ENCODE measurements at regions not wholly inside any gene's neighbourhood (a gene's known extent, or its start where the extent isn't known, plus 50 kb on each side); places are given as distances from the start of the nearest gene placed in this dataset.
"Not testable (repeated sequence)": the region's sequence is repeated elsewhere in the genome, so short reads cannot be mapped to it uniquely, and the experiment has no call there.

GRCh38 chr7:104264285-104264684 lies 56.5 kb upstream of the ORC5 start:
- DNase-seq (ENCODE audit: low read depth) = no peak

DNA sequence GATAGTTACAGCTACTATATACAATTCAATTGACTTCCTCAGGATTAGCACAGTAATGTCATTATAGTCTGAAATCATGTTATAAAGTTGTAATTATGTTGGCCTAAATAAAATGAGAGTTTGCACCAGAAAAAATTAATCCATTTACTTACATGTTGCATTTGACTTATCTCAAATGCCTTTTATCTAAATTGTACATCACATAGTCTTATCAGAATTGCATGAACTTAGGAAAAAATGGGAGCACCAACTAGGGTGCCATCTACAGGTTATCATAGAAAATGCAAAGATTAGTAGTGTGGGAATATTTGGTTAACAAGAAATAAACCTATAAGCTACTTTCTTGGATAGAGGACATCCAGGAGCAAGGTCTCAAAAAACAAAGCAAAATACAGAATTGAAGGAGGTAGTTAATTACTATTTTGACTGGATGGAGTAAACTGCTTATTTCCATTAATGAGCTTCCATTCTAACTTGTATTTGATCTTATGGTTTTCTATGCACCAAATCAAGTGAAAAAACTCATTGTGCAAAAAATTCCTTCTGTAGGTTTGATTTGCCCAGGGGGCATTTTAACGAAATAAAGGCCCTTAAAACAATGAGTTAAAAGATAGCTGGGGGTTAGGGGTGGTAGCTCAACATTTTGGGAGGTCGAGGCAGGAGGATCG lies 60.0 kb upstream of the ORC5 start:
- no peak for DNase-seq (ENCODE audit: low read depth)

DNA sequence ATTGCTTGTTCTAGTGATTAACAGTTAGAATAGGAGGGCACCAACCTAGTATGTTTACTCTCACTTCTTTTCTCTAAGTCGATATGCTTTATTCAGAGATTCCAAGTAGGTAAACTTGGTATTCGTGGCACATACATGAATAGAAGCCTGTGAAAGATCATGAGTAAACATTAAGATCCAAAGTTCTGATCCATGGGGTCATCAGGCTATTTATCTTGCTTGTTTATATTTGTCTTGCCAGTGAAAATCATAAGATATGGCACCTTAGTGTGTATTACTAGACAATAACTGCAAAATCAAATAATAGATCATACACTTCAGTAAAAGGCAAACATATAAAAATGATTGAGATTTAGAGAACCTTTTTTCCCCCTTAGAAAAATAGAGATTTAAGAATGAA lies 56.5 kb upstream of the LHFPL3 start:
- DNase-seq (ENCODE audit: low read depth) = no peak

GRCh38 chr7:104272767-104273384 lies 55.5 kb upstream of the LHFPL3 start:
- peak; percentile 22 for DNase-seq (ENCODE audit: low read depth)

GRCh38 chr7:104275900-104276299 lies 52.5 kb upstream of the LHFPL3 start:
- DNase-seq (ENCODE audit: low read depth) = no peak

DNA sequence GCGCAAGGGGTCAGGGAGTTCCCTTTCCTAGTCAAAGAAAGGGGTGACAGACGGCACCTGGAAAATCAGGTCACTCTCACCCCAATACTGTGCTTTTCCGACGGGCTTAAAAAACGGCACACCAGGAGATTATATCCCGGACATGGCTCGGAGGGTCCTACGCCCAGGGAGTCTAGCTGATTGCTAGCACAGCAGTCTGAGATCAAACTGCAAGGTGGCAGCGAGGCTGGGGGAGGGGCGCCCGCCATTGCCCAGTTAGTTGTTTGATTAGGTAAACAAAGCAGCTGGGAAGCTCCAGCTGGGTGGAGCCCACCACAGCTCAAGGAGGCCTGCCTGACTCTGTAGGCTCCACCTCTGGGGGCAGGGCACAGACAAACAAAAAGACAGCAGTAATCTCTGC lies 51.7 kb upstream of the LHFPL3 start:
- DNase-seq (ENCODE audit: low read depth) = not testable (repeated sequence)

All from non-pigmented ciliary epithelial cell (primary cell).